GM23338 (cell line): ENCODE measurements at regions not wholly inside any gene's neighbourhood (a gene's known extent, or its start where the extent isn't known, plus 50 kb on each side); places are given as distances from the start of the nearest gene placed in this dataset.

Experiments used
- ATAC-seq: fragments of 200-7000 bp; cut with Tn5 transposase; 3 replicates; pipeline ENCODE4 v1.9.1; 2020
- DNase-seq: peaks from one replicate; pipeline ENCODE4 v3.0.0-alpha.2; 2015; ENCODE audit warnings: low spot score
- H2AFZ ChIP-seq: fragments of 200-600 bp; sonication (generic); 2 replicates; pipeline ENCODE4 v1.8.0; 2016; ENCODE audit warnings: antibody characterized with exemption, mild to moderate bottlenecking, moderate library complexity
- H3F3A ChIP-seq: fragments of 200-600 bp; sonication (generic); replicated peaks from 2 replicates; pipeline ENCODE4 v1.8.0; 2017; ENCODE audit warnings: antibody characterized with exemption, mixed run types, low read depth
- H3K27ac ChIP-seq: fragments of 200-600 bp; sonication (generic); 2 replicates; pipeline ENCODE4 v1.6.1; 2016; ENCODE audit warnings: low read depth
- H3K27me3 ChIP-seq: fragments of 200-600 bp; sonication (generic); 2 replicates; pipeline ENCODE4 v1.8.0; 2016; ENCODE audit warnings: mild to moderate bottlenecking, mixed run types, moderate library complexity; ENCODE audit not compliant: insufficient read depth
- H3K36me3 ChIP-seq: fragments of 200-600 bp; sonication (generic); 2 replicates; pipeline ENCODE4 v1.8.0; 2016; ENCODE audit warnings: mild to moderate bottlenecking; ENCODE audit not compliant: insufficient read depth
- H3K4me1 ChIP-seq: fragments of 200-600 bp; sonication (generic); 2 replicates; pipeline ENCODE4 v1.8.0; 2016; ENCODE audit warnings: mild to moderate bottlenecking, moderate library complexity; ENCODE audit not compliant: insufficient read depth
- H3K4me2 ChIP-seq: fragments of 200-600 bp; sonication (generic); 2 replicates; pipeline ENCODE4 v1.7.1; 2017; ENCODE audit warnings: mixed run types
- H3K4me3 ChIP-seq: fragments of 200-600 bp; sonication (generic); 2 replicates; pipeline ENCODE4 v1.6.1; 2016; ENCODE audit warnings: mixed run types
- H3K79me2 ChIP-seq: fragments of 200-600 bp; sonication (generic); replicated peaks from 2 replicates; pipeline ENCODE4 v1.8.0; 2017; ENCODE audit warnings: mild to moderate bottlenecking; ENCODE audit not compliant: insufficient read depth
- H3K9me2 ChIP-seq: fragments of 200-600 bp; sonication (generic); 2 replicates; pipeline ENCODE4 v1.8.0; 2017; ENCODE audit not compliant: insufficient read depth
- H4K20me1 ChIP-seq: fragments of 200-600 bp; sonication (generic); replicated peaks from 2 replicates; pipeline ENCODE4 v1.8.0; 2017; ENCODE audit warnings: mild to moderate bottlenecking; ENCODE audit not compliant: insufficient read depth
- H3K27ac Mint-ChIP-seq: 2 replicates; pipeline ENCODE4 v1.8.0; 2020; ENCODE audit warnings: inconsistent platforms, mild to moderate bottlenecking, moderate library complexity, mixed read lengths
- H3K27me3 Mint-ChIP-seq: 3 replicates; pipeline ENCODE4 v1.8.0; 2022; ENCODE audit warnings: low read depth, mild to moderate bottlenecking, moderate library complexity, mixed read lengths, inconsistent platforms; ENCODE audit not compliant: insufficient read depth, poor library complexity
- H3K36me3 Mint-ChIP-seq: 3 replicates; pipeline ENCODE4 v1.8.0; 2021; ENCODE audit warnings: low read depth, mild to moderate bottlenecking, inconsistent platforms, moderate library complexity, mixed read lengths
- H3K4me1 Mint-ChIP-seq: 3 replicates; pipeline ENCODE4 v1.8.0; 2020; ENCODE audit warnings: mild to moderate bottlenecking, inconsistent platforms, mixed read lengths
- H3K4me3 Mint-ChIP-seq: 3 replicates; pipeline ENCODE4 v1.8.0; 2021; ENCODE audit warnings: moderate library complexity, mild to moderate bottlenecking, inconsistent platforms, mixed read lengths
- H3K9me3 Mint-ChIP-seq: 3 replicates; pipeline ENCODE4 v1.8.0; 2020; ENCODE audit warnings: moderate library complexity, mild to moderate bottlenecking, inconsistent platforms, mixed read lengths
- CREB1 ChIP-seq: fragments of 250-450 bp; sonication (Bioruptor Pico); IDR thresholded peaks from 2 replicates; pipeline ENCODE4 v1.5.0; 2020; ENCODE audit warnings: low read depth, mild to moderate bottlenecking, moderate library complexity
- EZH2 ChIP-seq: fragments of 200-600 bp; sonication (generic); IDR thresholded peaks from one replicate; pipeline ENCODE4 v1.8.0; 2017; ENCODE audit warnings: antibody characterized with exemption, mild to moderate bottlenecking, low read depth; ENCODE audit not compliant: unreplicated experiment
- EZH2phosphoT487 ChIP-seq: fragments of 200-600 bp; sonication (generic); IDR thresholded peaks from one replicate; pipeline ENCODE4 v1.8.1; 2018; ENCODE audit warnings: antibody characterized with exemption; ENCODE audit not compliant: unreplicated experiment
- JUNB ChIP-seq: IDR thresholded peaks from one replicate; pipeline ENCODE4 v1.6.1; 2016; ENCODE audit warnings: antibody characterized with exemption; ENCODE audit not compliant: unreplicated experiment
- NANOG ChIP-seq: IDR thresholded peaks from 2 replicates; pipeline ENCODE4 v1.6.1; 2016; ENCODE audit warnings: antibody characterized with exemption, borderline replicate concordance
- POLR2AphosphoS5 ChIP-seq: IDR thresholded peaks from 2 replicates; pipeline ENCODE4 v1.6.1; 2016; ENCODE audit warnings: antibody characterized with exemption, low read depth
- STAT1 ChIP-seq: IDR thresholded peaks from one replicate; pipeline ENCODE4 v1.6.1; 2016; ENCODE audit warnings: antibody characterized with exemption; ENCODE audit not compliant: unreplicated experiment
- ZNF114 ChIP-seq: fragments of 250-450 bp; sonication (Bioruptor Pico); IDR thresholded peaks from 2 replicates; pipeline ENCODE4 v1.5.0; 2020; ENCODE audit warnings: mild to moderate bottlenecking, moderate library complexity
- ZNF331 ChIP-seq: fragments of 250-450 bp; sonication (Bioruptor Pico); IDR thresholded peaks from 2 replicates; pipeline ENCODE4 v1.5.0; 2020; ENCODE audit warnings: low read depth, mild to moderate bottlenecking, moderate library complexity
- TF ChIP-seq, protein P1 (sequence below), 2 experiments: fragments of 200-600 bp in 1 of 2; sonication (generic) in 1 of 2; conservative IDR thresholded peaks; 2 replicates each; pipeline versions ENCODE4 v1.5.1 to v1.6.1; 2016 to 2017; ENCODE audit warnings: antibody characterized with exemption in 2 of 2, low read depth in 2 of 2, mild to moderate bottlenecking in 2 of 2, moderate library complexity in 1 of 2
- TF ChIP-seq, protein P2 (sequence below): fragments of 250-450 bp; sonication (Bioruptor Pico); IDR thresholded peaks from 2 replicates; pipeline ENCODE4 v1.5.0; 2020; ENCODE audit warnings: mild to moderate bottlenecking, moderate library complexity
- TF ChIP-seq, protein P3 (sequence below): IDR thresholded peaks from one replicate; pipeline ENCODE4 v1.6.1; 2018; ENCODE audit warnings: antibody characterized with exemption; ENCODE audit not compliant: unreplicated experiment
- TF ChIP-seq, protein P4 (sequence below): IDR thresholded peaks from 2 replicates; pipeline ENCODE4 v1.6.1; 2016; ENCODE audit warnings: antibody characterized with exemption

DNA sequence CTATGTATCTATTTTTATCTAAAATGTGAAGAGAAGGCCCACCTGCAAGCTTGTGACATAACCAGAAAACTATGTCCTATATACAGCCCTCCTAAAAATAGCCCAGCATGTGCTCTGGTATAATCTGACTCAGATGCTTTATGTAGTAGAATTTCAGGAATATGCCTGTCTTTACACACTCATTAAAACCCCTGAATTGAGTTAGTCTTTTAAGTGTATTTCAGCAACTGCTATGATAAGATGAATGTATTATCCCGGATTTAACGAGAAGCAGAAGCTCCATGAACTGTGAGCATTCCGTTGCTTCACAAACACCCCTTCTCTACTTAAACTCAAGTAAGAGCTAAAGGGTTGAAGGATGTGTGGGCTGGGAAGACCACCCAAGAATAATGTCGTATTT, 89.9 kb upstream of the PRICKLE1 start:
- no peaks in the 10 kb centered on the region for H3K36me3 Mint-ChIP-seq
- H4K20me1 ChIP-seq: no peaks in the 10 kb centered on the region
- H3K27ac Mint-ChIP-seq: no peak overlapping the region
- H2AFZ ChIP-seq: 0 out of 2 replicates have a peak overlapping the region, but pooled peaks have one; percentile 52
- no peak overlapping the region for H3K27ac ChIP-seq
- no peak for TF ChIP-seq ZNF331 (CRISPR knock-in tag)
- TF ChIP-seq, protein P1, sequence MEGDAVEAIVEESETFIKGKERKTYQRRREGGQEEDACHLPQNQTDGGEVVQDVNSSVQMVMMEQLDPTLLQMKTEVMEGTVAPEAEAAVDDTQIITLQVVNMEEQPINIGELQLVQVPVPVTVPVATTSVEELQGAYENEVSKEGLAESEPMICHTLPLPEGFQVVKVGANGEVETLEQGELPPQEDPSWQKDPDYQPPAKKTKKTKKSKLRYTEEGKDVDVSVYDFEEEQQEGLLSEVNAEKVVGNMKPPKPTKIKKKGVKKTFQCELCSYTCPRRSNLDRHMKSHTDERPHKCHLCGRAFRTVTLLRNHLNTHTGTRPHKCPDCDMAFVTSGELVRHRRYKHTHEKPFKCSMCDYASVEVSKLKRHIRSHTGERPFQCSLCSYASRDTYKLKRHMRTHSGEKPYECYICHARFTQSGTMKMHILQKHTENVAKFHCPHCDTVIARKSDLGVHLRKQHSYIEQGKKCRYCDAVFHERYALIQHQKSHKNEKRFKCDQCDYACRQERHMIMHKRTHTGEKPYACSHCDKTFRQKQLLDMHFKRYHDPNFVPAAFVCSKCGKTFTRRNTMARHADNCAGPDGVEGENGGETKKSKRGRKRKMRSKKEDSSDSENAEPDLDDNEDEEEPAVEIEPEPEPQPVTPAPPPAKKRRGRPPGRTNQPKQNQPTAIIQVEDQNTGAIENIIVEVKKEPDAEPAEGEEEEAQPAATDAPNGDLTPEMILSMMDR (conservative IDR thresholded peaks at IDR 0.05; ENCODE audit: low read depth in 2 of 2): no peak
- TF ChIP-seq STAT1: no peak
- no peak for TF ChIP-seq NANOG
- TF ChIP-seq, protein P2, sequence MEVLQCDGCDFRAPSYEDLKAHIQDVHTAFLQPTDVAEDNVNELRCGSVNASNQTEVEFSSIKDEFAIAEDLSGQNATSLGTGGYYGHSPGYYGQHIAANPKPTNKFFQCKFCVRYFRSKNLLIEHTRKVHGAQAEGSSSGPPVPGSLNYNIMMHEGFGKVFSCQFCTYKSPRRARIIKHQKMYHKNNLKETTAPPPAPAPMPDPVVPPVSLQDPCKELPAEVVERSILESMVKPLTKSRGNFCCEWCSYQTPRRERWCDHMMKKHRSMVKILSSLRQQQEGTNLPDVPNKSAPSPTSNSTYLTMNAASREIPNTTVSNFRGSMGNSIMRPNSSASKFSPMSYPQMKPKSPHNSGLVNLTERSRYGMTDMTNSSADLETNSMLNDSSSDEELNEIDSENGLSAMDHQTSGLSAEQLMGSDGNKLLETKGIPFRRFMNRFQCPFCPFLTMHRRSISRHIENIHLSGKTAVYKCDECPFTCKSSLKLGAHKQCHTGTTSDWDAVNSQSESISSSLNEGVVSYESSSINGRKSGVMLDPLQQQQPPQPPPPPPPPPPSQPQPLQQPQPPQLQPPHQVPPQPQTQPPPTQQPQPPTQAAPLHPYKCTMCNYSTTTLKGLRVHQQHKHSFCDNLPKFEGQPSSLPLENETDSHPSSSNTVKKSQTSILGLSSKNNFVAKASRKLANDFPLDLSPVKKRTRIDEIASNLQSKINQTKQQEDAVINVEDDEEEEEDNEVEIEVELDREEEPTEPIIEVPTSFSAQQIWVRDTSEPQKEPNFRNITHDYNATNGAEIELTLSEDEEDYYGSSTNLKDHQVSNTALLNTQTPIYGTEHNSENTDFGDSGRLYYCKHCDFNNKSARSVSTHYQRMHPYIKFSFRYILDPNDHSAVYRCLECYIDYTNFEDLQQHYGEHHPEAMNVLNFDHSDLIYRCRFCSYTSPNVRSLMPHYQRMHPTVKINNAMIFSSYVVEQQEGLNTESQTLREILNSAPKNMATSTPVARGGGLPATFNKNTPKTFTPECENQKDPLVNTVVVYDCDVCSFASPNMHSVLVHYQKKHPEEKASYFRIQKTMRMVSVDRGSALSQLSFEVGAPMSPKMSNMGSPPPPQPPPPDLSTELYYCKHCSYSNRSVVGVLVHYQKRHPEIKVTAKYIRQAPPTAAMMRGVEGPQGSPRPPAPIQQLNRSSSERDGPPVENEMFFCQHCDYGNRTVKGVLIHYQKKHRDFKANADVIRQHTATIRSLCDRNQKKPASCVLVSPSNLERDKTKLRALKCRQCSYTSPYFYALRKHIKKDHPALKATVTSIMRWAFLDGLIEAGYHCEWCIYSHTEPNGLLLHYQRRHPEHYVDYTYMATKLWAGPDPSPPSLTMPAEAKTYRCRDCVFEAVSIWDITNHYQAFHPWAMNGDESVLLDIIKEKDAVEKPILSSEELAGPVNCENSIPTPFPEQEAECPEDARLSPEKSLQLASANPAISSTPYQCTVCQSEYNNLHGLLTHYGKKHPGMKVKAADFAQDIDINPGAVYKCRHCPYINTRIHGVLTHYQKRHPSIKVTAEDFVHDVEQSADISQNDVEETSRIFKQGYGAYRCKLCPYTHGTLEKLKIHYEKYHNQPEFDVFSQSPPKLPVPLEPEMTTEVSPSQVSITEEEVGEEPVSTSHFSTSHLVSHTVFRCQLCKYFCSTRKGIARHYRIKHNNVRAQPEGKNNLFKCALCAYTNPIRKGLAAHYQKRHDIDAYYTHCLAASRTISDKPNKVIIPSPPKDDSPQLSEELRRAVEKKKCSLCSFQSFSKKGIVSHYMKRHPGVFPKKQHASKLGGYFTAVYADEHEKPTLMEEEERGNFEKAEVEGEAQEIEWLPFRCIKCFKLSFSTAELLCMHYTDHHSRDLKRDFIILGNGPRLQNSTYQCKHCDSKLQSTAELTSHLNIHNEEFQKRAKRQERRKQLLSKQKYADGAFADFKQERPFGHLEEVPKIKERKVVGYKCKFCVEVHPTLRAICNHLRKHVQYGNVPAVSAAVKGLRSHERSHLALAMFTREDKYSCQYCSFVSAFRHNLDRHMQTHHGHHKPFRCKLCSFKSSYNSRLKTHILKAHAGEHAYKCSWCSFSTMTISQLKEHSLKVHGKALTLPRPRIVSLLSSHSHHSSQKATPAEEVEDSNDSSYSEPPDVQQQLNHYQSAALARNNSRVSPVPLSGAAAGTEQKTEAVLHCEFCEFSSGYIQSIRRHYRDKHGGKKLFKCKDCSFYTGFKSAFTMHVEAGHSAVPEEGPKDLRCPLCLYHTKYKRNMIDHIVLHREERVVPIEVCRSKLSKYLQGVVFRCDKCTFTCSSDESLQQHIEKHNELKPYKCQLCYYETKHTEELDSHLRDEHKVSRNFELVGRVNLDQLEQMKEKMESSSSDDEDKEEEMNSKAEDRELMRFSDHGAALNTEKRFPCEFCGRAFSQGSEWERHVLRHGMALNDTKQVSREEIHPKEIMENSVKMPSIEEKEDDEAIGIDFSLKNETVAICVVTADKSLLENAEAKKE (CRISPR knock-in tag): no peak
- TF ChIP-seq, protein P3, sequence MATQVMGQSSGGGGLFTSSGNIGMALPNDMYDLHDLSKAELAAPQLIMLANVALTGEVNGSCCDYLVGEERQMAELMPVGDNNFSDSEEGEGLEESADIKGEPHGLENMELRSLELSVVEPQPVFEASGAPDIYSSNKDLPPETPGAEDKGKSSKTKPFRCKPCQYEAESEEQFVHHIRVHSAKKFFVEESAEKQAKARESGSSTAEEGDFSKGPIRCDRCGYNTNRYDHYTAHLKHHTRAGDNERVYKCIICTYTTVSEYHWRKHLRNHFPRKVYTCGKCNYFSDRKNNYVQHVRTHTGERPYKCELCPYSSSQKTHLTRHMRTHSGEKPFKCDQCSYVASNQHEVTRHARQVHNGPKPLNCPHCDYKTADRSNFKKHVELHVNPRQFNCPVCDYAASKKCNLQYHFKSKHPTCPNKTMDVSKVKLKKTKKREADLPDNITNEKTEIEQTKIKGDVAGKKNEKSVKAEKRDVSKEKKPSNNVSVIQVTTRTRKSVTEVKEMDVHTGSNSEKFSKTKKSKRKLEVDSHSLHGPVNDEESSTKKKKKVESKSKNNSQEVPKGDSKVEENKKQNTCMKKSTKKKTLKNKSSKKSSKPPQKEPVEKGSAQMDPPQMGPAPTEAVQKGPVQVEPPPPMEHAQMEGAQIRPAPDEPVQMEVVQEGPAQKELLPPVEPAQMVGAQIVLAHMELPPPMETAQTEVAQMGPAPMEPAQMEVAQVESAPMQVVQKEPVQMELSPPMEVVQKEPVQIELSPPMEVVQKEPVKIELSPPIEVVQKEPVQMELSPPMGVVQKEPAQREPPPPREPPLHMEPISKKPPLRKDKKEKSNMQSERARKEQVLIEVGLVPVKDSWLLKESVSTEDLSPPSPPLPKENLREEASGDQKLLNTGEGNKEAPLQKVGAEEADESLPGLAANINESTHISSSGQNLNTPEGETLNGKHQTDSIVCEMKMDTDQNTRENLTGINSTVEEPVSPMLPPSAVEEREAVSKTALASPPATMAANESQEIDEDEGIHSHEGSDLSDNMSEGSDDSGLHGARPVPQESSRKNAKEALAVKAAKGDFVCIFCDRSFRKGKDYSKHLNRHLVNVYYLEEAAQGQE: no peak
- TF ChIP-seq, protein P4, sequence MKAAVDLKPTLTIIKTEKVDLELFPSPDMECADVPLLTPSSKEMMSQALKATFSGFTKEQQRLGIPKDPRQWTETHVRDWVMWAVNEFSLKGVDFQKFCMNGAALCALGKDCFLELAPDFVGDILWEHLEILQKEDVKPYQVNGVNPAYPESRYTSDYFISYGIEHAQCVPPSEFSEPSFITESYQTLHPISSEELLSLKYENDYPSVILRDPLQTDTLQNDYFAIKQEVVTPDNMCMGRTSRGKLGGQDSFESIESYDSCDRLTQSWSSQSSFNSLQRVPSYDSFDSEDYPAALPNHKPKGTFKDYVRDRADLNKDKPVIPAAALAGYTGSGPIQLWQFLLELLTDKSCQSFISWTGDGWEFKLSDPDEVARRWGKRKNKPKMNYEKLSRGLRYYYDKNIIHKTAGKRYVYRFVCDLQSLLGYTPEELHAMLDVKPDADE: no peak
- no peak for TF ChIP-seq EZH2phosphoT487
- no peak for TF ChIP-seq EZH2
- TF ChIP-seq POLR2AphosphoS5: no peak
- TF ChIP-seq ZNF114 (CRISPR knock-in tag): no peak
- no peak for TF ChIP-seq JUNB
- TF ChIP-seq CREB1 (CRISPR knock-in tag): no peak
- no peaks in the 10 kb centered on the region for H3F3A ChIP-seq
- H3K36me3 ChIP-seq: no peaks in the 10 kb centered on the region
- no peak overlapping the region for H3K4me3 Mint-ChIP-seq
- no peak overlapping the region for H3K4me3 ChIP-seq
- no peaks in the 10 kb centered on the region; the same call in none of the 3 replicates for H3K9me3 Mint-ChIP-seq
- no peaks in the 10 kb centered on the region for H3K79me2 ChIP-seq
- H3K9me2 ChIP-seq: peaks cover 15% of the 10 kb centered on the region
- peaks cover 16% of the 10 kb centered on the region for H3K4me1 ChIP-seq
- ATAC-seq: no peak
- DNase-seq: no peak
- peaks cover 2% of the 10 kb centered on the region for H3K27me3 Mint-ChIP-seq
- H3K27me3 ChIP-seq: no peaks in the 10 kb centered on the region
- peaks cover 13% of the 10 kb centered on the region; the same call in 2 of the 3 replicates for H3K4me1 Mint-ChIP-seq
- no peak overlapping the region for H3K4me2 ChIP-seq
